Activated T-helper 1 cell treated with Interleukin-2 at 50 U/mL for 16 hours (primary cell): ENCODE measurements at regions not wholly inside any gene's neighbourhood (a gene's known extent, or its start where the extent isn't known, plus 50 kb on each side); places are given as distances from the start of the nearest gene placed in this dataset.
A peak's percentile ranks its signal among the peaks of the same experiment; 100 is the strongest.
"Not testable (repeated sequence)": the region's sequence is repeated elsewhere in the genome, so short reads cannot be mapped to it uniquely, and the experiment has no call there.

Experiments
- DNase-seq: peaks from one replicate; pipeline ENCODE4 v3.0.0-alpha.2; 2020; ENCODE audit warnings: low read depth

DNA sequence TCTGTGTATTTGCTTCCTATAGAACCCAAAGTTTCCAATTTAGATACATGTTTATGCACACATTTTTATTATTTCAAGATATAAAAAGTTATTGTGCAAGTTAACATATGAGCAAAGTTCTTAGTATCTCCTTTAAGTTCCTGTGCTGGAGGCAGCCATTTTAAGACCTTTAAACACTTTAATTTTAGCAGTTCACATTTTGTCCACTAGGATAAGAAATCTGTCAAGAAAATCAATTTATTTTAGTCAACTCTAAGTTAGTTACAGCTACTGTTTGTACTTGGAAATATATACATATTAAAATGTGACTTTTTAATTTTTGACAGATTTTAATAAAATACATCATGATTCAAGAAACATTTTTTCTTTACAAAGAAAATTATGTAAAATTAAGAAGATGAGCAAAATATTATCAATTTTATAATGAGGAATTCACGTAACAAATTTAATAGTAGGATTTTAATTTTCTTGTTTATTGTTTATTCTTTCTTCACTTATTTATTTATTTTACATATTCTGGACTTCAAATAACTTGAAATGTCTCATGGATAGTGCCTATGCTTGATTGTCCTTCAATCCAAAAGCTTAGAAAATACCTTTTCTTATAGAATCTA, 402.6 kb upstream of the GBE1 start:
- DNase-seq = no peak

DNA sequence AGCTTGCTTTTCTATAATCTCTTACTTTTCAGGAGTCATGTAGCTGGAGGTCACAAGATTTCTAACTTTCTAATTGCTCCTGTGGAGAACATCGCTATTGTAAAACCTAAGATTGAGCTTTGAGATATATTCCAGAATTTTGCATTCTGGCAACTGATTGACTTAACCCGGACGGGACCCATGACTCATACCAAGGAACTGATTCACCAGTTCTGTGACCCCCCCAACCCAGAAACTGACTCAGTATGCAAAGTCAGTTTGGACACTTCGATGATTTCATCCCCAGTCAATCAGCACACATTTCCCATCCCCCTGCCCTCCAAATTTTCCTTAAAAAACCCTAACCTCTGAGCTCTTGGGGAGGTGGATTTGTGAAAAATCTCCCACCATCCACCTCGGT, 396.5 kb upstream of the GBE1 start:
- no peak for DNase-seq

DNA sequence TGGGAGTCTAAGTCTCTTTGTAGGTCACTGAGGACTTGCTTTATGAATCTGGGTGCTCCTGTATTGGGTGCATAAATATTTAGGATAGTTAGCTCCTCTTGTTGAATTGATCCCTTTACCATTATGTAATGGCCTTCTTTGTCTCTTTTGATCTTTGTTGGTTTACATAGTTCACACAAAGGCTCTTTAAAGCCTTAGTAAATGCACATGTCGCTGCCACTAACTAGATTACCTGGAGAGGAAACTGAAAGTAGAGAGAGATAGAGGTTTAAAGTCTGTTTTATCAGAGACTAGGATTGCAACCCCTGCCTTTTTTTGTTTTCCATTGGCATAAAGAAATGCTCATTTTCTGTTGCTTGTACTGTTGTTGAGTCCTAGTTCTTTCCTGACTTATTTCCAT, 392.4 kb upstream of the GBE1 start:
- DNase-seq = not testable (repeated sequence)

DNA sequence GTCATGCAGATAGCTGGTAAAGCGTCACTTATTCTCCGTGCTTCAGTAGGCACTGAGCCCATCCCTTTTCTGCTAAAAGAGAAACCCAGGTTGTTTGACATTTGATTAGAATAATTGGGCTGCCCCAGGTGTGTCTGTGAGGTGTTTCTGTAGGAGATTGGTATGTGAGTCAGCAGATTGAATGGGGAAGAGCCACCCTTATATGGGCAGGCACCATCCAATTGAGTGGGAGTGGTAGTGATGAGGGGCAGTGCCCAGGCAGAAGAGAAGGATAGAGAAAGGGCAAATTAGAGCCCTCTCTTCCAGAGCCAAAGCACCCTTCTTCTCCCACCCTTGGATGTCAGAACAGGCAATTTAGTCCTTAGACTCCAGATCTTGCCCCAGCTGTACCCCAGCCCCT, 384.3 kb upstream of the GBE1 start:
- no peak for DNase-seq

DNA sequence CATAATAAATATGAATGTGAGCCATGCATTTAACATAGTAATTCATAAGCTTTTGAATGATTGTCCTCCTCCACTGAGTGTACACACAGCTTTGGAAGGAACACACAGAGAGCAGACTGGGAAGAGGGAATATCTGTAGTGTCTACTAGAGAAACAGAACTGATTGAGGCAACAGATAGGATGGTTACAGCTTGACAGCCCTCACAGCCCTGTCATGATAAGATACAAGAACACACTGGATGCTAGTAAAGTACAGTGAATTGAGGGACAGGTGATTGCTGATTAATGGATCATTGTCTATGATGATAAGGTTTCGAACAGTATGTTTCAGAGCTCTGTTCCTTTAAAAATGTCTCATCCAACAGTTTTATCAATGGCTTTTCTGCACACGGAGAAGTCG, 383.4 kb upstream of the GBE1 start:
- DNase-seq = no peak

DNA sequence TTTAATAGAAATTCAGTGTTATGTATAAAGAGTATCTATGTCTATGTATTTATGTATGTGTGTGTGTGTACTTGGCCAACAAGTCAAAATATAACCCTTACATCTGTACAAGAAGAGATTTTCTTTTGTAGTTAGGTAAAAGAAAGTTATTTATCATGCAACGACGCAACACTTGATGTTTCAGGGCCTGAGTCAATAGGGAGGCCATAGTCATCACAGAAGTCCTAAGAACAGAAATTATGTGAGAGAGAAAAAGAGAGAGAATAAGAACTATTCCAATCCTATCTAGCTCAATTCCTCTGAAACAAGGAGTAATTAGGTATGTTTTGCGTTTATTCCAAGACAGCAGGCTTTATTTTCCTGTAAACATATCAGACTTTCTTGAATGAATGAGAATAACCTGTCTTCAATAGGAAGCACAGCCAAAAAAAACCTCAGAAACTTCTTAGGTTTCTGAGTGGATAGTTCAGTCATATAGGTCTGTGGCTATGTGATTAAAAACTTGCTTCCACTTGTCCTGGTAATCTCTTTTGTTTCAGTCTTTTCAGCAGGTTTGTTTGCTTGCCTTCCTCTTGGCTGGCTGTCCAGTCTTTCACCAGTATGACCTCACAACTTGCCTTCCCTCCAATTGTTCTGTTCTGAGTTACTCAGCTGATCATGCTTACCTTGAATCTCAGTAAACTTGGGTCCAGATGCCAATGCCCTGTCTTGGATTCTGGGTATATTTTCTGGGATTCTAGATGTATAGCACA, 382.4 kb upstream of the GBE1 start:
- DNase-seq = no peak

DNA sequence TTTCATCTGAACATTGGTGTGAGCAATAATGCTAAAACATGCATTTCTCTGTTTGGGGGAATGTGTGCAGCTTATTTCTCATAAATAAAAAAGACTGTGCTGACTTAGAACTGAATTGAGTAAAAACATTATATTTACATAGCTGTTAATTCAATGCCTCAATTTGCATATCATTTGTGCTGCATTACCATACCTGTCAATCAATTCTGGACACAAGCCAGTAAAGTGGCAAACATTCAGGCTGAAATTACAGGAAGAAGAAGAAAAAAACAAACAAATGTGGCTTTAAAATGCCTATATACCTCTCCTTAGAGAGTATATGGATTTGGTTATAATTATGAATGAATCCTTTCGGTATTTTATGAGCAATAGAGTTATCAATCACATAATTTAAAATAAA, 380.1 kb upstream of the GBE1 start:
- DNase-seq = no peak

DNA sequence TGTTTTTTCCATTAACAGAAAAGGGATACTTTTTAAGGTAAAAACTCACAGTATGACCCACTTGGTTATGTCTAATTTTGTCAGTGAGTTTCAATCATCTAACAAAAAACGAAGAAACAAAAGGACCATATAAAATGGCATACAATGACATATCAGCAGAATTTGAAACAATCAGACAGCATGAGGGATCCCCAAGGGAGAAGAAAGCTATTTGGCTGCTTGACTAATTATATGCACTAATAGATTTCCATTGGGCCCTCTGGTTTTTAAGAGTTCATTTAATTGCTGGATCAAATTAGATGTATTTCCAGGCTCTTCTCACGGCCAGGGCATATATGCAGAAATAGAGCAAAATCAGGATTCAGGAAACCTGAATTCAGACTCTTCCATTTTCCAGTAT, 376.4 kb upstream of the GBE1 start:
- no peak for DNase-seq

DNA sequence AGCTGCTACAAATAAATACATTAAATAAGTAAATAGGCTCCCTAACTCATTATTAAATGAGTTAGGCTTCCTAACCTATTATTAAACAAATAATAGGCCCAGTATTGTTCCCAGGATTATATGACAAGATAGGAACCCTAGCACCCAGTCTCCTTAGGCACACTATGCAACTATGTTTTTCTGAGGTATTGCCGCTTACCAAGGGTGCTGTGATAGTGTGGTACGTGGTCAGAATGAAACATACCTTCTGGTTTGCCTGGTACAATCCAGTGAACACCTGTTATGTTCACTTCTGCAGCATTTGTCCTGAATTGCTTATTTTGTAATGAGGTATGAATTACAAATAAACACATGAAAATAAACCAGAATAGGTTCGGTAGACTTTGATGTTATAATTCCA, 375.6 kb upstream of the GBE1 start:
- no peak for DNase-seq

DNA sequence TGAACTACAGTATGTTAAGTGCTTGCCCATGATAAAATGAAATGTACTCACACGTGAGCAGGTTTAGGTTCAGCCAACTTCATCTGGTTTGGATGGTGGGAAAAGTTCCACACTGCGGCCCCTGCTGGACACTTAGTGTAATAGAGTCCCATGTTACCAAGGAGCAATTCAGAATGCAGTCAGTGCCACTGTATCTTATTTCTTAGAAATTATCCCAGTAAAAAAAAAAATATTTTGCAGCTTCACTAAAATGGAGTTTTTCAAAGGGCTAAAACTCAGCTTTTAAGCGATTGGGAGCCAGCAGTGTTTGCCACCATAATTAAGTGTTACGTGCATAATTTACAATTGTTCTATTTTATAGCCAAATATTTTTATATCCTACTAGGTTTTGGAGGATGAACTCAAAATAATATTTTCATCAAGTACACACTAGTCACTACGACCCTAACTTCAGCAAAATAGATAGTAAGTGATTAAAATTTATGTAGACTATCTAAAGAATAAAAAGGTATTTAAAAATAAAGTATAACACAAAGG, 371.7 kb upstream of the GBE1 start:
- DNase-seq = peak; percentile 3

DNA sequence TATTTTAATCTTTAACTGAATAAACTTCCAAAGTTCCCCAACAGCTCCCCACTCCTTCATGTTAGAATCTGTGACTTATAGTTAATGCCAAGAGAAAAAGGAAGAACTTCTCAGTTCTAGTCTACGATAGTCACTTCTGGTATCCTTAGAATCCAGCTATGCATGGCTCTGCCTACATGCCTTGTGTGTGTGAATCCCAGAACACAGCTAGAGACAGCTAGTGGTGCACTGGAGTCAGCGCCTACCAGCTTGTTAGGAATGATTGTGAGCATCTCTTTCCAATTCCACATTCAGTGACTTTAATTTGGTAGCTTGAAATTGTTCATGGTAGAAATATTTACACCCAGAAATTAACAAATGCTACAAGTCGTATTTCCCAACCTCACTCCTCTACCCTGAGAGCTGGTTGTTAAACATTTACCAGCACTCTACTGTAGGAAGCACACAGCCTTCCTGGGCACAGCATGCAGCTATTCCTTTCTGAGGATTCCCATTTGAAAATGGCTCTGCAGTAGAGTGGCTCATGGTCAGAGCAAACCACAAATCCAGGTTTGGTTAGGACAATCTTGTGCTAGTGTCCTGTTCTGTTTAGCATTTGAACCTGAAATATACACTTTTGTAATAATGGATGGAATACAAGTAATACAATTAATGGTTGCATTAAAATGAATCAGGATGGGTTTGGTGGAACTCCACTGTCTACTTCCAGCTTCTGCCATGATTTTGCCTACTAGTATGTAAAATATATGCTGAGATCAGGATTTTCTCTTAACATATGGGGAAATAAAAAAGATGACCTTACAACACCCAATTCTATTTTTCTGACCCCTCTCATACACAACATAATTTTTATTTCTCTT, 371.0 kb upstream of the GBE1 start:
- DNase-seq = no peak

DNA sequence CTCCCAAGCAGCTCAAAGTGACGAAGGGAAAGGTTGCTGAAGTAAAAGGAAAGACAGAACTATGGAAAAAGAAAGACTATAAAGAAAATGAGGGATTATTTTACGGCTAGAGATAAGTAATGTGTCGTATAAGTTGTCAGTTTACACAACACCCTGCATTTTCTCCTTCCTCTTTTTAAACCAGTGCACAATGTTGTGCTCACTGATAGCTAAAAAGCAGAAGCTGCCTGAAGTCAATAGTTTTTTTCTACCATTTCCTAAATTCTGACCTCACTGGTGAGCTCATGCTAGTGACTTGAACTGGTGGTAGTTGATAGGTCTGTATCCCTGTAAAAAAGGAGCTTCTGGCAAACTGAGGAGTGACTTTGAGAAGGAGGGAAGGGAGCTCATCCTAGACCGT, 368.6 kb upstream of the GBE1 start:
- no peak for DNase-seq

DNA sequence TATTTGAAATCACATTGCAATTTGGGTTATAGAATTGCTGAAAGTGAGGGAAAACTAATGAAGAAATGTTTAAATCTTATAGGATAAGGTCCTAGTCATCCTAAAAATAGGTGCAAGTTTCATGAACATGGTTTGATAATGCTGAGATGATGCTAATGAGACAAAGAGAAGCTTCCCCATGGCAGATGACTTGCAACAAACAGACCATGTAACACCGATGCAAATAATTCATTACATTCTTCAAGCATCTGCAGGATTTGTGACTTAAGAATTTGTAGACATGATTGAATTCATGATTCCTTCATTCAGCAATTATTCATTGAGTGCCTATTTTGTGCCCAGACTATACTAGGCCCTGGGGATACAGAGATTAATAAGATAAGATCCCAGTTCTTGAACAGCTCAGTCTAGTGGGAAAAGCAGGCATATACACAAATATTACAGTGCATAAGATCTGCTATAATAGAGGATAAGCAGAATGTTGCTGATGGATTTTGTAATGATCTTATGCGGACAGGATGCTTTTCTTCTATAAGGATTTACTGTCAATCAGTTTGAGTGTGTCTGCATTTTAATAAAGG, 367.9 kb upstream of the GBE1 start:
- DNase-seq = no peak

DNA sequence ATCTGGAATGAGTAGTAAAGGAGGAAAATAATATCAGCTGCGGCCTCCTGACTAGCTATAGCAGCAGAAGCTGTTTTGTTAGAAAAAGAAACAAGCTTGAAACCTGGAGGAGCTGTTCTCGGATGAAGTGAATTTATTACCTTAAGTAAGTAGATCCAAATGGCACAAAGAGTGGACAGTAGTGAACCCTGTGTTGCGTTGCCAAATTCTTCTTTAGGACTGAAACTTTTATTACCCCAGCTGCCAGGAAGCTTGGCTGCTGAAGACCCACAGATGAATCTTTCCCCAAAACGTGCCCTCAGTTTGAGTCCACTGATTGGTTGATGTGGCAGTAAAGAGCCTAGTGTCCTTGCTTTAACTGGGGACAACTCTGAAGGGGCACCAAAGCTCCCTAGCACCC, 366.8 kb upstream of the GBE1 start:
- no peak for DNase-seq

DNA sequence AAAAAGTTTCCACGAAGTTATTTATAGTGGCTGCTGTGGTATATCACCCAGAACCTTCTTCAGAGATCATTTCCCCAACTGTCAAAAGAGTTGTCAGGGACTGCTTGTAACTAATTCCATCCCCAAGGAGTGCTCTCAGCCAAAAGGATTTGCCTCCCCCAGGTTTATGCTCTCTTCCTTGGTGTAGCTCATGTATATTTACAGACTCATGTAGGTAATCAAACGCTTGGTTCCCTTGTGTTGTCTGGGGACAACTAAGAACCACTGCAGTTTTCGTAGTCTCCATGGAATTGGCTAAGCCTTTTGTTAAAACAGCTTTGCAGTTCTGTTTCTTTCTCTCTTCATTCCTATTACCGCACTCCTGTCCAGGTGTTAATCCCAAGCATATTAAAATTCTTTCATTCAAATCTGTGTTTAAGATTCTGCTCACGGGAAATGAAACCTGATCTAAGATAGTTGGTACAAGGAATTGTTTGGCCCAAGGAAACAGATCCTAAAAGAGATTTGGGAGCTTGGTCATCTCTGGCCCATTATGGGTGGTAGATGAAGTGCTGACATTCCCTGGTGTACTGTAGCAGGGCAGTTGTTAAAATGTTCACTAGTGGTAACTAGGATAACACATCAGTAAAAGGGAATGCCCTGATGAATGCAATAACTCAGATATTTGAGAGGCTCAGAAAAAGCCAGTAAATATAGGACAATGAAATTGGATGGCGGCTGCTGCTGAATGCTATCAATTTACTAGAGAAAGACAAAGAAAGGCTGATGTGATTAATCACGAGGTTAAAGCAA, 361.3 kb upstream of the GBE1 start:
- DNase-seq = no peak

DNA sequence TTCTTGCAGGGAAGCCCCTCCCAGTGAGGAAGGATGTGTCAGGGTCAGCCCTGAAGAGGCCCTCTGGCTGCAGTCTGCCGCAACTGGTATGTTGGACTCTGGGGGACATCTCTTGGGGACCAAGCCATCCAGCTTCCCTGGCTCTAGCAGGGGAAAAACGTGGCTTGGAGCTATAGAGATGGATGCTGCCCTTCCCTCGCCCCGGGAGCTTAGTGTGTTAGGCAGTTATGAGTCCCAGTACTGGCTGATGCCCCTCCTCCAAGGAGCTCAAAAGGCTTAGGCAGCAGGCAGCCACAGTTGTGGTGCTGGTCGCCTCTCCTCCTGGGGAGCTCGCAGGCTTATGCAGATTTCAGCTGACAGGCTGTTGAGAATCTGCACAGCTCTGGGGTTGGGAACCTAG, 353.1 kb upstream of the GBE1 start:
- no peak for DNase-seq

DNA sequence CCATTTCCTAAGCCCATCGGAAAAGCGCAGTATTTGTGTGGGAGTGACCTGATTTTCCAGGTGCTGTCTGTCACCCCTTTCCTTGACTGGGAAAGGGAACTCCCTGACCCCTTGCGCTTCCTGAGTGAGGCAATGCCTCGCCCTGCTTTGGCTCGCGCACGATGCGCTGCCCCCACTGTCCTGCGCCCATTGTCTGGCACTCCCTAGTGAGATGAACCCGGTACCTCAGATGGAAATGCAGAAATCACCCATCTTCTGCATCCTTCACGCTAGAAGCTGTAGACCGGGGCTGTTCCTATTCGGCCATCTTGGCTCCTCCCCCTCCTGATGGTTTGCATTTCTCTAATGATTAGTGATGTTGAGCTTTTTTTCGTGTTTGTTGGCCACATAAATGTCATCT, 349.3 kb upstream of the GBE1 start:
- DNase-seq = not testable (repeated sequence)

DNA sequence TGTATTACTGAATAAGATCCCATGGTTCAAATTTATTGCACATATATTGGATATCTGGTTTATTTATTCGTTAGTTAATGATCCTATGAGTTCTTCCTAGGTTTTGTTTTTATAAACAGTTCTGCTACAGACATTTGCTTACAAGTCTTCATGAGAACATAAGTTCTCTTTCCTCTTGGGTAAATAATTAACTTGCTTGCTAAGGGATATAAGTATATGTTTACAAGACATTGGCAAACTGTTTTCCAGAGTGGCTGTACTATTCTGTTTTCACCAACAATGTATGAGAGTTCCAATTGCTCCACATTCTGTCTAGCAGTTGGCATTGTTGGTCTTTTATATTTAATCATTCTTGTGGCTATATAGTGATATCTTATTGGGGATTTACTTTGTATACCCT, 341.8 kb upstream of the GBE1 start:
- DNase-seq = no peak

DNA sequence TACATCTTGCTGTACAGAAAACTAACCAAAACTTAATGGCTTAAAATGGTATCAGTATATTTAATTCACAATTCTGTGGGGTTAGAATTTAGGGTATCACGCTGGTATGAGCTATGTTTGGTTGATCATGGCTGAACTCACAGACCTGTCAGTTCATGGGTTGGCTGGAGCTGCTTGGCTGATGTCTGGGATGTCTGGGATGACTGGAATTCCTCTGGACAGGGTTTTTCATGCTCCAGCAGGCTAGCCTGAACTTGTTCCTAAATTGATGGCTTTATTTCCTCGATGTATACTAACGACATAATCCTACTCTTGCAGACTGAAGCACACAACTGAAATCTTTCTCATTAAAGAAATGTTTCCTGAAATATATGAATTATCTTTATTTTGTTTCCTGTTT, 338.9 kb upstream of the GBE1 start:
- DNase-seq = no peak

DNA sequence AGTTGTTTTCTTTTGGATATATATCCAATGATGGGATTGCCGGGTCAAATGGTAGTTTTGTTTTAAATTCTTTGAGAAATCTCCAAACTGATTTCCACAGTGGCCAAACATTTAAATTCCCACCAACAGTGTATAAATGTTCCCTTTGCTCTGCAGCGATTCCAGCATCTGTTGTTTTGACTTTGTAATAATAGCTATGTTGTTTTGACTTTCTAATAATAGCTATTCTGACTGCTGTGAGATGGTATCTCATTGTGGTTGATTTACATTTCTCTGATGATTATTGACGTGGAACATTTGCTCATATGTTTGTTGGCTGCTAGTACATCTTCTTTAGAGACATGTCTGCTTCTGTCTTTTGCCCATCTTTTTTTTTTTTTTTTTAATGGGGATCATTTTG, 332.2 kb upstream of the GBE1 start:
- no peak for DNase-seq

DNA sequence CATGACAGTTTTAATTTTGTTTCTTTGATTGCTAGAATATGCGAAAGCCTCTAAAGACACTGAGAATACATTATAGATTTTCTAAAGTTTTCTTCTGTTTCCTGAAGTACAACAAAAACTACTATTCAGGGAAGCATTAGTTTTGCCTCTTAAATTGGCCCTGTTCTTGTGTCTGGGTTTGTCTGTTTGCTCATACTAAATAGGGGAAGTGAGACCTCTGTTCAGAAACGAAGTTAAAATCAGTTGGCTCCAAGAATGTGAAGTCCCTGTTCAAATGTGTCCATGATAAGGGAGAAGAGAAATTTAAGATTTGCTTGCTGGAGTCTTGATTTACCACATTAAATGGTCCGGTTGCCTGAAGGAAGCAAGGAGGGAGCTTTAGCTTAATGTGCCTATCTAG, 327.3 kb upstream of the GBE1 start:
- no peak for DNase-seq

DNA sequence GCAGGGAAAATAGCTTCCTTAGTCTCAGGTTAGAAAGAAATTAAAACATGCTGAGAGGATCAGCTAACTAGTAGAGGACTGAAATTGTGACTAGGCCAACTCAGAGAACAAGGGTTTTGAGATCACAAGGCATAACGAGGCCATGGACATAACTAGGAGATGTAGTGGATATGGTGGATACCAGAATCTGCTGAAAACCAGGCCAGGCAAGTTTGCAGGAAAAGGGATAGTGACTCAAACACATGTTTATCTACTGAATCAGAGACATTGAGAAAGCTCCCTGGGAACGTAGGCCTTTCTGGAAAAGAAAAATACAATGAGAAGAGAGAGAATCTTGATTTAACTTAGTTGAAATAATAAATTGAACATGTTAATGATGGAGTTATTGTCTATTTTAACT, 326.5 kb upstream of the GBE1 start:
- no peak for DNase-seq
